Subcutaneous abdominal adipose tissue (tissue), 5 donors: ENCODE measurements at regions not wholly inside any gene's neighbourhood (a gene's known extent, or its start where the extent isn't known, plus 50 kb on each side); places are given as distances from the start of the nearest gene placed in this dataset.

Experiments used
- H3K27ac ChIP-seq: one replicate; pipeline ENCODE4 v1.7.0; 2013; ENCODE audit warnings: low read depth, mild to moderate bottlenecking, inconsistent platforms, low read length, moderate library complexity
- H3K27me3 ChIP-seq, 5 donors: one replicate each; pipeline ENCODE4 v1.7.0; 2013; ENCODE audit warnings: low read length in 5 of 5, inconsistent platforms in 1 of 5; ENCODE audit not compliant: control insufficient read depth in 5 of 5, insufficient read depth in 4 of 5
- H3K36me3 ChIP-seq, 5 donors: one replicate each; pipeline ENCODE4 v1.7.0; 2013; ENCODE audit warnings: low read length in 5 of 5; ENCODE audit not compliant: control insufficient read depth in 5 of 5, insufficient read depth in 5 of 5
- H3K4me1 ChIP-seq, 5 donors: one replicate each; pipeline ENCODE4 v1.7.0; 2013; ENCODE audit warnings: low read length in 5 of 5, mild to moderate bottlenecking in 3 of 5, moderate library complexity in 1 of 5; ENCODE audit not compliant: control insufficient read depth in 5 of 5, insufficient read depth in 5 of 5
- H3K4me3 ChIP-seq, 5 donors: one replicate each; pipeline ENCODE4 v1.7.0; 2013; ENCODE audit warnings: low read length in 5 of 5, low read depth in 1 of 5
- H3K9ac ChIP-seq, 5 donors: one replicate each; pipeline ENCODE4 v1.7.0; 2013; ENCODE audit warnings: low read length in 5 of 5, mild to moderate bottlenecking in 4 of 5, moderate library complexity in 3 of 5
- H3K9me3 ChIP-seq, 5 donors: one replicate each; pipeline ENCODE4 v1.7.0; 2013; ENCODE audit warnings: low read length in 5 of 5; ENCODE audit not compliant: control insufficient read depth in 5 of 5
- donor health status: healthy.
- donor health status: healthy.
- donor health status: healthy.
- donor health status: healthy.
- donor health status: healthy.

DNA sequence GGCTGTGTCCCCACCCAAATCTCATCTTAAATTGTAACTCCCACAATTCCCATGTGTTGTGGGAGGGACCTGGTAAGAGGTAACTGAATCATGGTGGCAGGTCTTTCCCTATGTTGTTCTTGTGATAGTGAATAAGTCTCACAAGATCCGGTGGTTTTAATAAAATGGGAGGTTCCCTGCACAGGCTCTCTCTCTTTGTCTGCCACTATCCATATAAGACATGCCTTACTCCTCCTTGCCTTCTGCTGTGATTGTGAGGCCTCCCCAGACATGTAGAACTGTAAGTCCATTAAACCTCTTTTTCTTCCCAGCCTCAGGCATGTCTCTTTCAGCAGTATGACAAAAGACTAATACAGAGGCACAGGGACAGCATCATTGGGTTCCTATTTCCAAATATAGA is 381.2 kb downstream of the SFMBT2 start:
- Histone ChIP-seq H3K27me3 (no peaks in the 10 kb centered on the region), H3K36me3 (no peaks in the 10 kb centered on the region), H3K9ac (no peak overlapping the region), H3K9me3 (no peaks in the 10 kb centered on the region), H3K27ac (no peak overlapping the region), H3K4me1 (peaks cover 0 to 8% (median 0%) of the 10 kb centered on the region in 5 donors), H3K4me3 (no peak overlapping the region)

DNA sequence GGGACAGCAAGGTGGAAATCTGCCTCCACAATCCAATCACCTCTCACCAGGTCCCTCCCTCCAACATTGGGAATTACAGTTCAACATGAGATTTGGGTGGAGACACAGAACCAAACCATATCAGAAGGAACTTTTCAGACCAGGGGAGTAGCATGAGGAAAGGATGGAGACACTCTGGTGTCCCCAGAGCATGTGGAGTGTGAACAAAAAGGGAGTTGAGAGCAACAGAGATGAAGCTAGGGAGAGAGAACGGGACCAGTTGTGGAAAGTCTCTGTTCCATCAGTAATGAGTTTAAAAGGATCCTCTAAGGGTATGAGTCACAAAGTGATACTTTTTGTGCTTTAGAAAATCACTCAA is 382.0 kb downstream of the SFMBT2 start:
- Histone ChIP-seq H3K36me3 (no peaks in the 10 kb centered on the region), H3K9me3 (no peaks in the 10 kb centered on the region), H3K4me3 (no peak overlapping the region), H3K27me3 (no peaks in the 10 kb centered on the region), H3K27ac (no peak overlapping the region), H3K4me1 (peaks cover 0 to 8% (median 0%) of the 10 kb centered on the region in 5 donors), H3K9ac (no peak overlapping the region)

DNA sequence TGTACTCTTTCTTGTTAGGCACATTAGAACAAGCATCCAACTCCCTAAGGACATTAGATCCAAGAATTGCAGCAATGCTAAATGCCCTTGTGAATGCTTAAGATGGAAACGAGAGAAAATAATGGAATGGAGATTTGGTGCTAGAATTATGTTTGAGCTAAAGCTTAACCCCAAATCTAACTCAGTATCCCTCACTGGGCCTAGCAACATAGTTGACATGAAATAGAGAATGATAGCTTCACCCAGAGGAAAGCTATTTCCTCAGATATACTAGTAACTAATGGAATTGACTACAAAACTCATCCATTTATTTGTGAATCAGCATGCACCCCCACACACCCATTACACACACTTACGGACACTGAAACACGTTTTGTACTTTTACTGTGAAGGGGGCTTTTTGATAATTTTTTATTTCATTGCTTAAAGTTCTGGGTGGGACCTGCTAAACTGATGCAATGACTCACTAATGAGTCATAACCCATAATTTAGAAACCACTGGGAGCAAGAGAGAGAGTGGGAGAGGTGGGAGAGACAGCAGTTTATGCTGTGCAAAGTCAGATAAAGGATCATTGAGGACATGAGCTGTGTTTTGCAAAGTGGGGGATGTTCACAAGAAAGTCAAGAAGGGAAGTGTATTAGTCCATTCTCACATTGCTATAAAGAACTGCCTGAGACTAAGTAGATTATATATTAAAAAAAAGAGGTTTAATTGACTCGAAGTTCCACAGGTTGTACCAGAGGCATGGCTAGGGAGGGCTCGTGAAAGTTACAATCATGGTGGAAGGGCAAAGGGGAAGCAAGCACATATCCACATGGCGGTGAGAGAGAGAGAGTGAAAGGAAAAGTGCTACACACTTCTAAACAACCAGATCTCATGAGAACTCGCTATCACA is 382.7 kb downstream of the SFMBT2 start:
- H3K9ac ChIP-seq, result no peak overlapping the region
- H3K36me3 ChIP-seq, result no peaks in the 10 kb centered on the region
- no peaks in the 10 kb centered on the region for H3K9me3 ChIP-seq
- H3K27ac ChIP-seq, result no peak overlapping the region
- no peak overlapping the region for H3K4me3 ChIP-seq
- peaks cover 0 to 8% (median 0%) of the 10 kb centered on the region in 5 donors for H3K4me1 ChIP-seq
- H3K27me3 ChIP-seq, result no peaks in the 10 kb centered on the region

DNA sequence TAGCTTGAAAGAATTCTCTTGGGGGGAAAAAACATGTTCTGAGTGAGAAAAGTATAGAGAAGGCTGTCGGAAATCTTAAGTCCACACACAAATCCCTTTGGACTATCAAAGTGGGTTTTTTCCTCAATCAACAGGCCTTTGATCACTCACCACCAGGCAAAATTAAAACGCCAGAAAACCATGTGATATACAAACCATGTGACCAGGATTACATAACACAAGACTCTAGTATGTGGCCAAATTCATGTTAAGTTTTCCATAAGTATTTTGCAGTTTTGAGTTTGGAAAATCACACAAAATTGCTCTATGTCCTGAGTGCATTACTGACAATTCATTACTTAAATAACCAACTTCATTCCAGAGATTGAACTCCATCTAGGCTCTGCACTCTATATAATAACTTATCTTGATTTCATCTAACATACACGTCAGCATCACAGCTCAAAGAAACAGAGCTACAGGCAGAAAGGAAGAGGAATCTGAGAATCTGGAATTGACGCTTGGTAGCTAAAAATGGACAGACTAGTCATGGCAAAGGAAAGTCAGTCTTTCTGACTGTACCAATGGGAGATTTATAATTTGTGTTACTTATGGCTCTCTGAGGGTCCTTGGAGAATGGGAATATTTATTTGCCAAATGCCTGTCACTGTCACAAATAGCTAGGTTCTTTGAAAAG is 383.5 kb downstream of the SFMBT2 start:
- no peaks in the 10 kb centered on the region for H3K36me3 ChIP-seq
- H3K9me3 ChIP-seq, result peaks cover 0 to 4% (median 0%) of the 10 kb centered on the region in 5 donors
- H3K27me3 ChIP-seq, result no peaks in the 10 kb centered on the region
- H3K4me3 ChIP-seq, result no peak overlapping the region
- no peak overlapping the region for H3K9ac ChIP-seq
- H3K27ac ChIP-seq, result no peak overlapping the region
- H3K4me1 ChIP-seq, result peaks cover 0 to 8% (median 0%) of the 10 kb centered on the region in 5 donors

DNA sequence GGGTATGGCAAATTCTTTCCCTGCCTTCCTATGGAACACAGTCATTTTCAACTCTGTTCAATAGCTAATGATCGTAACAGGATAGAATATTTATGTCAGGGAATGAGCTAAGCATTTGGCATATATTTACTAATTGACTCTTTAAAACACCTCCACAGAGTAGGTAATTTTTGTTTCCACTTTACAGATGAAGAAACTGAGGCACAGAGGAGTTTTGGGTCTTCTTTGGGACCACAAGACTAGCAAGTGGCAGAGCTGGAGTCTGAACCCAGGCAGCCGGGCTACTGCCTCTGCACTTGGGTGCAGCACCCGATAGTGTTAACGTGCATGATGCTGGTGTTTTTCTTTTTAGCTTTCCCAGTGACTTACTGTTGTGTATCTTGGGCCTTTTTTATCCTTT is 384.0 kb downstream of the SFMBT2 start:
- no peak overlapping the region for H3K27ac ChIP-seq
- no peak overlapping the region for H3K9ac ChIP-seq
- peaks cover 0 to 4% (median 0%) of the 10 kb centered on the region in 5 donors for H3K9me3 ChIP-seq
- H3K4me1 ChIP-seq, result peaks cover 0 to 8% (median 0%) of the 10 kb centered on the region in 5 donors
- no peak overlapping the region for H3K4me3 ChIP-seq
- H3K36me3 ChIP-seq, result no peaks in the 10 kb centered on the region
- H3K27me3 ChIP-seq, result no peaks in the 10 kb centered on the region

DNA sequence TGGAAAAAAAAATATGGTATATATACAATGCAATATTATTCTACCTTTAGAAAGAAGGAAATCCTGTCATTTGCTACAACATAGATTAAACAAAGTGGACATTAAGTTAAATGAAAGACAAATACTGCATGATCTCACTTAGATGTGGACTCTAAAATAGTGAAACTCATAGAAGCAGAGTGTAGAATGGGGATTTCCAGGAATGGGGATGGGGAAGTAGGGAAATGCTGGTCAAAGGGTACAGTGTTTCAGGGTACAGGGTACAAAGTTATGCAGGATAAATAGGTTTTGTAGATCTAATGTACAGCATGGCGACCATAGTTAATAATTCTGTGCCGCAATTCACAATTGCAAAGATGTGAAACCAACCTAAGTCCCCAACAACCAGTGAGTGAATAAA is 385.5 kb downstream of the SFMBT2 start:
- peaks cover 0 to 8% (median 0%) of the 10 kb centered on the region in 5 donors for H3K4me1 ChIP-seq
- no peaks in the 10 kb centered on the region for H3K36me3 ChIP-seq
- H3K4me3 ChIP-seq, result no peak overlapping the region
- H3K27ac ChIP-seq, result no peak overlapping the region
- no peaks in the 10 kb centered on the region for H3K27me3 ChIP-seq
- peaks cover 0 to 4% (median 0%) of the 10 kb centered on the region in 5 donors for H3K9me3 ChIP-seq
- no peak overlapping the region for H3K9ac ChIP-seq

DNA sequence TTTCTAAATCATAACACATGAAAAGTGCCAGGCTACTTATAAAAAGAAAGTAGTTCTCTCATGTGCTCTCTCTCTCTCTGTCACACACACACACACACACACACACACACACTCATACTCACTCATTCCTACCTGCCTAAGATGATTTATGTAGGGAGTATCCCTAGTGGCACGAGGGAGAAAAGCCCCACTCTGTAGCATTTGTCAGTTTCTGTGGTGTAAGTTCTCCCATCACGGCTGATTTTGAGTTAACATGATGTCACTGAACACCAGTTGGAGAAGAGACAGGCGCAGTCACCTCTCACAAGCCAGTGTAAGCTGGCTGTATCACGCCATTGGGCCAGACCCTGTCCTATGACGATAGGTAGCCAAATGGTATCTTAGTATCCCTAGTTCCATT is 395.4 kb downstream of the SFMBT2 start:
- Histone ChIP-seq H3K36me3 (no peaks in the 10 kb centered on the region), H3K27ac (no peak overlapping the region), H3K9me3 (peaks cover 0 to 3% (median 0%) of the 10 kb centered on the region in 5 donors), H3K4me3 (no peak overlapping the region), H3K27me3 (no peaks in the 10 kb centered on the region), H3K4me1 (no peaks in the 10 kb centered on the region), H3K9ac (no peak overlapping the region)

DNA sequence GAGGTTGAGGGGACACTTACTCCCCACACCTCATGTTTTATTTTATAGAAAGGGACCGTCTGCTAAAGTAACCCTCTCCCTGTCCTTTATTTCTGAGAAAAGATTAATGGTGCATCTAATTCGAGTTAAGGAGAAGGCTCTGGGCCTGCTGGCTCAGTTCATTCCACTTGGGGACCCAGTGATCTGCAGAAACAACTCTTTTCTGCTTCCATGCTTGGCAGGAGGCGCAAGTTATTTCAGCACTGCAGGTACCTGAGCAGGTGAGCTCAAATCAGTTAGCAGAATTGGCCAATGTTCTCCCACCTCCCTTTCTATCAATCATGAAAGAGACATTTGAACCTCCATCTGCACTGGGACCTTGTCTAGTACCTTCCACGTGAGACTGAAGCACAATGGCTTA is 396.1 kb downstream of the SFMBT2 start:
- Histone ChIP-seq H3K27ac (no peak overlapping the region), H3K9ac (no peak overlapping the region), H3K27me3 (no peaks in the 10 kb centered on the region), H3K4me1 (no peaks in the 10 kb centered on the region), H3K36me3 (no peaks in the 10 kb centered on the region), H3K9me3 (peaks cover 0 to 3% (median 0%) of the 10 kb centered on the region in 5 donors), H3K4me3 (no peak overlapping the region)

DNA sequence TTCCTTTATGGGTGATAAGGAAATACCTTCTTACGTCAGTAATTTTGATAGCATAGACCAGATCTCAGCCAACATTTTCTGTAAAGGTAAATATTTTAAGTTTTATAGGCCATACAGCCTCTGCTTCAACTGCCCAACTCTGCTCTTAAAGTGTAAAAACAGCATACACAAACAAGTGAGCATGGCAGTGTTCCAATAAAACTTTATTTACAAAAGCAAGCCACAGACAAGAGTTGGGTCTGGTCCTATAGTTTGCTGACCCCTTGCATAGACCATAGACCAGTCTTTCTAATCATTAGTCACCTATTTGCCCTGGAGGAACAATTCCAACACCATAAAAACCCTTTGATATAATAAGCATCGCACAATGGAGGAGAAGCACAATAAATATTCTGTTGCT is 398.8 kb downstream of the SFMBT2 start:
- Histone ChIP-seq H3K9me3 (no peaks in the 10 kb centered on the region), H3K4me3 (no peak overlapping the region), H3K4me1 (no peaks in the 10 kb centered on the region), H3K36me3 (no peaks in the 10 kb centered on the region), H3K9ac (no peak overlapping the region), H3K27ac (no peak overlapping the region), H3K27me3 (no peaks in the 10 kb centered on the region)

DNA sequence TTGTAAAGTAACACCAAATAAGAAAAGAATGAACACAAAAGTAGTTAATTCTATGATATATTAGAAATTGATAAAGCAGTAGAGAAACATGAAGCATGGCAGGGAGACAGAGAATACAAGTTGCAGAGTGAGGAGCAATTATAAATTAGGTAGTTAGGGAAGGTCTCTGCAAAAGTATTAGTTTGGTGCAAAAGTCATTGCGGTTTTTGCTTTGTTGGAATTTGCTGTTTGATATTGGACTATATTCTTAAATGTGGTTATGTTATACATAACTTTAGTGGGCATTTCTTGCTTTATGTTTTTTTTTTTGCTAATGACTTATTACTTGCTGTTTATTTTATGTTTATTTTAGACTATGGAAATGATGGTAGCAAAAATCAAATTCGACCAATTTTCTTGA is 402.2 kb downstream of the SFMBT2 start:
- Histone ChIP-seq H3K27ac (no peak overlapping the region), H3K36me3 (no peaks in the 10 kb centered on the region), H3K27me3 (peaks cover 0 to 3% (median 0%) of the 10 kb centered on the region in 5 donors), H3K4me1 (no peaks in the 10 kb centered on the region), H3K9me3 (no peaks in the 10 kb centered on the region), H3K9ac (no peak overlapping the region), H3K4me3 (no peak overlapping the region)
